NT2/D1 (cell line): ENCODE measurements at regions not wholly inside any gene's neighbourhood (a gene's known extent, or its start where the extent isn't known, plus 50 kb on each side); places are given as distances from the start of the nearest gene placed in this dataset.

ENCODE experiments used
- SUZ12 ChIP-seq: IDR thresholded peaks from 2 replicates; pipeline ENCODE4 v1.6.1; 2011; ENCODE audit not compliant: insufficient read length, insufficient read depth; ENCODE audit errors: extremely low read depth
- YY1 ChIP-seq: IDR thresholded peaks from 2 replicates; pipeline ENCODE4 v1.6.1; 2011; ENCODE audit not compliant: insufficient read length, insufficient read depth

- no peak for TF ChIP-seq YY1
- TF ChIP-seq SUZ12: no peak
These were observed 249.3 kb downstream of the GAS1 start for GRCh38 chr9:86697999-86698398.
